Lung (tissue), 11 donors: ENCODE measurements at regions not wholly inside any gene's neighbourhood (a gene's known extent, or its start where the extent isn't known, plus 50 kb on each side); places are given as distances from the start of the nearest gene placed in this dataset.
"Not testable (repeated sequence)": the region's sequence is repeated elsewhere in the genome, so short reads cannot be mapped to it uniquely, and the experiment has no call there.

Experiments used
- ATAC-seq: fragments of 200-7000 bp; cut with Tn5 transposase; one replicate; pipeline ENCODE4 v1.9.1; 2020; ENCODE audit warnings: moderate number of reproducible peaks; ENCODE audit not compliant: insufficient read depth, low FRiP score
- DNase-seq, 3 donors: peaks; one replicate each; pipeline ENCODE4 v3.0.0-alpha.2; 2013 to 2017
- H3K27ac ChIP-seq, 2 donors: one replicate each; pipeline ENCODE4 v1.5.1; 2013; ENCODE audit warnings: mild to moderate bottlenecking in 2 of 2, moderate library complexity in 2 of 2, control low read depth in 1 of 2, inconsistent platforms in 1 of 2, low read depth in 1 of 2, low read length in 1 of 2
- H3K27me3 ChIP-seq, 3 donors: one replicate each; pipeline ENCODE4 v1.5.1; 2013; ENCODE audit warnings: low read length in 2 of 3; ENCODE audit not compliant: control insufficient read depth in 3 of 3, insufficient read depth in 3 of 3
- H3K36me3 ChIP-seq, 4 donors: one replicate each; pipeline ENCODE4 v1.5.1; 2013; ENCODE audit warnings: low read length in 4 of 4, mild to moderate bottlenecking in 1 of 4, moderate library complexity in 1 of 4; ENCODE audit not compliant: control insufficient read depth in 4 of 4, insufficient read depth in 4 of 4
- H3K4me1 ChIP-seq, 5 donors: one replicate each; pipeline ENCODE4 v1.5.1; 2013; ENCODE audit warnings: low read length in 5 of 5, mild to moderate bottlenecking in 2 of 5, moderate library complexity in 1 of 5; ENCODE audit not compliant: control insufficient read depth in 5 of 5, insufficient read depth in 5 of 5
- H3K4me3 ChIP-seq: one replicate; pipeline ENCODE4 v1.5.1; 2013; ENCODE audit warnings: mild to moderate bottlenecking, control low read depth, moderate library complexity
- H3K9ac ChIP-seq, 2 donors: one replicate each; pipeline ENCODE4 v1.5.1; 2013; ENCODE audit warnings: low read length in 2 of 2, control low read depth in 1 of 2; ENCODE audit not compliant: insufficient read depth in 1 of 2
- H3K9me3 ChIP-seq, 4 donors: one replicate each; pipeline ENCODE4 v1.5.1; 2013; ENCODE audit warnings: low read length in 3 of 4, mild to moderate bottlenecking in 1 of 4, moderate library complexity in 1 of 4; ENCODE audit not compliant: control insufficient read depth in 4 of 4, insufficient read depth in 3 of 4
- WGBS, 2 donors: extraction: QIAGEN DNeasy Blood & Tissue Kit; methylation state at CpG; one replicate each; pipeline ENCODE4 v1.1.7; 2013; 5-methylcytosine and 5-hydroxymethylcytosine counted together
- TF ChIP-seq, protein P1 (sequence below): IDR thresholded peaks from 2 replicates; pipeline ENCODE4 v1.5.1; 2012; ENCODE audit warnings: mild to moderate bottlenecking; ENCODE audit errors: control extremely low read depth, extremely low read depth
- donor health status: control.
- donor health status: control.
- donor health status: Bipolar disorder and iron deficiency.
- donor health status: healthy.
- donor health status: DM: yes; HTN: yes; CAD: no.

DNA sequence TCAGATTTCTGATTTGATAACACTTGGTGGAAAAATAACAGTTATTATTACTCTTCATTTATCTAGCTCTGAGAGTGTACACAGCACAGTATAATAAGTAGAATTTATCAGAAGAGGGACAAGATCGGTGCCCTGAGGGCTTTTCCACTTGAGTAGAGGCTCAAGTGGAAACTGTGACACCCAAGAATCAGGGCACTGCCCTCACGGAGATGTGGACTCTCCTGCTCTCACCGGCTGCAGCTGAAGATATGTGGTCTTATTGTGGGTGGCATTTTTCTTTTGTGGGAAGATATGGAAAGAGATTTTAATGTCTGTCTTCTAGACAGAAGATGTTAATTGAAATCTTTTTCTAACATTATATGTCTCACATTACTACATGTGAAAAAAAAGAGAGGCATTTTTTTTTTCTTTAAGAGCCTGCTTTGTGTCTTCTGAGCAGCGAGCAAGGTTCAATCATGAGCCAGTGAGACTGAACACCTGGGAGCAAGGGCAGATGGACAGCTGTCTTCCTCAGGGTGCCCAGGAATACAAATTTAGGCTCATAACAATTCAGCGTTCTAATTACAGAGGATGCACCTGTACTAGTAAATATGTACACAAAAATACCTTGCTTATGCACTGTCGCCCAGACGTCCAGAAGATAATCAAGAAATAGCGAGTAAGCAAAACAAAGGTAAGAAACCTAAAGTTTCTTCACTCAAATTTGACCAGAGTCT is 1098.2 kb upstream of the FANCL start:
- TF ChIP-seq, protein P1, sequence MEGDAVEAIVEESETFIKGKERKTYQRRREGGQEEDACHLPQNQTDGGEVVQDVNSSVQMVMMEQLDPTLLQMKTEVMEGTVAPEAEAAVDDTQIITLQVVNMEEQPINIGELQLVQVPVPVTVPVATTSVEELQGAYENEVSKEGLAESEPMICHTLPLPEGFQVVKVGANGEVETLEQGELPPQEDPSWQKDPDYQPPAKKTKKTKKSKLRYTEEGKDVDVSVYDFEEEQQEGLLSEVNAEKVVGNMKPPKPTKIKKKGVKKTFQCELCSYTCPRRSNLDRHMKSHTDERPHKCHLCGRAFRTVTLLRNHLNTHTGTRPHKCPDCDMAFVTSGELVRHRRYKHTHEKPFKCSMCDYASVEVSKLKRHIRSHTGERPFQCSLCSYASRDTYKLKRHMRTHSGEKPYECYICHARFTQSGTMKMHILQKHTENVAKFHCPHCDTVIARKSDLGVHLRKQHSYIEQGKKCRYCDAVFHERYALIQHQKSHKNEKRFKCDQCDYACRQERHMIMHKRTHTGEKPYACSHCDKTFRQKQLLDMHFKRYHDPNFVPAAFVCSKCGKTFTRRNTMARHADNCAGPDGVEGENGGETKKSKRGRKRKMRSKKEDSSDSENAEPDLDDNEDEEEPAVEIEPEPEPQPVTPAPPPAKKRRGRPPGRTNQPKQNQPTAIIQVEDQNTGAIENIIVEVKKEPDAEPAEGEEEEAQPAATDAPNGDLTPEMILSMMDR = no peak
- no peak for ATAC-seq
- 64 to 81% methylated on average over 8 of the region's 8 CpGs for WGBS, 2 donors

DNA sequence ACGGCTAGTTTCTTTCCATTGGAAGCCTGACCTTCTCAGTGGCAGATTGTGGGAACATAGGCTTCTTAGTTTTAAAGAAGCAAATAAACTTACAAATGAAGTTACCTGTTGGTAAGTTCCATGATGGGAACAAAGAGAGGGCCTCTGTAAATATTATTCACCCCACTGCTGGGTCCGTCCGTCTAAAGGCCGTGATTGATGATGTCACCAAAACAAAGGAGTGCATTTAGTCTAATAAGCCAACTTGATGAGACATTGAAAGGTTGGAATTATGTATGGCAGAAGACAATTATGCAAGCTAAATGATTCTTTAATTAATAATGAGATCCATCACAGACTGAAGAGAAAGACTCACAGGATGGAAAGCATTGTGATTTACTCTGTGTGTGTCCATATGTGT is 1091.9 kb upstream of the FANCL start:
- Histone ChIP-seq H3K4me3 (no peak overlapping the region), H3K9ac (no peak overlapping the region), H3K4me1 (no peaks in the 10 kb centered on the region), H3K27ac (no peak overlapping the region), H3K27me3 (no peaks in the 10 kb centered on the region), H3K36me3 (no peaks in the 10 kb centered on the region), H3K9me3 (peaks cover 0 to 3% (median 0%) of the 10 kb centered on the region in 4 donors)
- DNase-seq (no peak), ATAC-seq (no peak)
- TF ChIP-seq, protein P1 = no peak
- 85 to 90% methylated on average over 4 of the region's 4 CpGs for WGBS, 2 donors

More for the DNA sequence above, 1098.2 kb upstream of the FANCL start:
- H3K36me3 ChIP-seq = no peaks in the 10 kb centered on the region
- no peak for DNase-seq
- no peak overlapping the region for H3K27ac ChIP-seq
- peaks cover 0 to 3% (median 0%) of the 10 kb centered on the region in 4 donors for H3K9me3 ChIP-seq
- no peaks in the 10 kb centered on the region for H3K4me1 ChIP-seq
- H3K4me3 ChIP-seq = no peak overlapping the region
- H3K9ac ChIP-seq = no peak overlapping the region
- no peaks in the 10 kb centered on the region for H3K27me3 ChIP-seq

DNA sequence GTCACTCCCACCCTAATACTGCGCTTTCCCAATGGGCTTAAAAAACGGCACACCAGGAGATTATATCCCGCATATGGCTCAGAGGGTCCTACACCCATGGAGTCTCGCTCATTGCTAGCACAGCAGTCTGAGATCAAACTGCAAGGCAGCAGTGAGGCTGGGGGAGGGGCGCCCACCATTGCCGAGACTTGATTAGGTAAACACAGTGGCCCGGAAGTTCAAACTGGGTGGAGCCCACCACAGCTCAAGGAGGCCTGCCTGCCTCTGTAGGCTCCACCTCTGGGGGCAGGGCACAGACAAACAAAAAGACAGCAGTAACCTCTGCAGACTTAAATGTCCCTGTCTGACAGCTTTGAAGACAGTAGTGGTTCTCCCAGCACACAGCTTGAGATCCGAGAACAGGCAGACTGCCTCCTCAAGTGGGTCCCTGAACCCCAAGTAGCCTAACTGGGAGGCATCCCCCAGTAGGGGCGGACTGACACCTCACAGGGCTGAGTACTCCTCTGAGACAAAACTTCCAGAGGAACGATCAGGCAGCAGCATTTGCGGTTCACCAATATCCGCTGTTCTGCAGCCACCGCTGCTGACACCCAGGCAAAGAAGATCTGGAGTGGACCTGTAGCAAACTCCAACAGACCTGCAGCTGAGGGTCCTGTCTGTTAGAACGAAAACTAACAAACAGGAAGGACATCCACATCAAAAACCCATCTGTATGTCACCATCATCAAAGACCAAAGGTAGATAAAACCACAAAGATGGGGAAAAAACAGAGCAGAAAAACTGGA is 1085.6 kb upstream of the FANCL start:
- not testable (repeated sequence) for H3K4me1 ChIP-seq, H3K36me3 ChIP-seq, H3K27me3 ChIP-seq, H3K9me3 ChIP-seq, DNase-seq, H3K4me3 ChIP-seq, H3K27ac ChIP-seq, ATAC-seq, H3K9ac ChIP-seq
- WGBS, 2 donors = 81 to 86% methylated on average over 13 to 14 of the region's 14 CpGs

DNA sequence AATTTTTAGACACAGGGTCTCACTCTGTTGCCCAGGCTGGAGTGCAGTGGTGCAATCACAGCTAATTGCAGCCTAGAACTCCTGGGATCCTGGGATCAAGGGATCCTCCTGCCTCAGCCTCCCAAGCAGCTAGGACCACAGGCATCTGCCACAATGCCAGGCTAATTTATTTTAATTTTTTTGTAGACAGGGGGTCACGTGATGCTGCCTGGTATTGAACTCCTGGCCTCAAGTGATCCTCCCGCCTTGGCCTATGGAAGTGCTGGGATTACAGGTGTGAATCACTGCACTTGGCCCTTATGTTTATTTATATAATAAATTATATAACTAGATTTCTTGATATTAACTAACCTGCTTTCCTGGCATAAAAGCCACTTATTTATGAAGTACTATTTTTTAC is 1081.7 kb upstream of the FANCL start:
- H3K9ac ChIP-seq = no peak overlapping the region
- no peak overlapping the region for H3K4me3 ChIP-seq
- ATAC-seq (no peak), DNase-seq (no peak)
- whole genome bisulfite sequencing, 2 donors = 87 to 95% methylated on average over 2 of the region's 2 CpGs
- H3K27me3 ChIP-seq = no peaks in the 10 kb centered on the region
- TF ChIP-seq, protein P1 = no peak
- H3K9me3 ChIP-seq = no peaks in the 10 kb centered on the region
- H3K27ac ChIP-seq = no peak overlapping the region
- no peaks in the 10 kb centered on the region for H3K4me1 ChIP-seq
- H3K36me3 ChIP-seq = no peaks in the 10 kb centered on the region
